Fibroblast of villous mesenchyme (primary cell): ENCODE measurements at regions not wholly inside any gene's neighbourhood (a gene's known extent, or its start where the extent isn't known, plus 50 kb on each side); places are given as distances from the start of the nearest gene placed in this dataset.

Experiments
- DNase-seq: peaks from one replicate; pipeline ENCODE4 v3.0.0-alpha.2; 2010; ENCODE audit warnings: low read depth
- H3K4me3 ChIP-seq: 2 replicates; pipeline ENCODE4 v1.5.1; 2011; ENCODE audit warnings: low read depth, mild to moderate bottlenecking, low read length
- CTCF ChIP-seq: IDR thresholded peaks from 2 replicates; pipeline ENCODE4 v1.5.1; 2012; ENCODE audit warnings: low read depth, mild to moderate bottlenecking, low read length; ENCODE audit not compliant: insufficient read depth

GRCh38 chr10:128429835-128430513, 303.8 kb upstream of the MKI67 start:
- H3K4me3 ChIP-seq: no peak overlapping the region
- DNase-seq: no peak
- TF ChIP-seq CTCF: no peak

GRCh38 chr10:128431083-128431482, 304.9 kb upstream of the MKI67 start:
- no peak for DNase-seq
- no peak overlapping the region for H3K4me3 ChIP-seq
- no peak for TF ChIP-seq CTCF

- no peak overlapping the region for H3K4me3 ChIP-seq
- DNase-seq: no peak
- TF ChIP-seq CTCF: no peak
Measured at GRCh38 chr10:128431506-128431905, 305.3 kb upstream of the MKI67 start.

GRCh38 chr10:128432011-128432410, 305.8 kb upstream of the MKI67 start:
- H3K4me3 ChIP-seq: no peak overlapping the region
- TF ChIP-seq CTCF: no peak
- DNase-seq: no peak

GRCh38 chr10:128432423-128432822, 306.2 kb upstream of the MKI67 start:
- no peak for DNase-seq
- no peak overlapping the region for H3K4me3 ChIP-seq
- TF ChIP-seq CTCF: no peak

- TF ChIP-seq CTCF: no peak
- no peak overlapping the region for H3K4me3 ChIP-seq
- DNase-seq: no peak
Measured at GRCh38 chr10:128435811-128436210, 309.6 kb upstream of the MKI67 start.

GRCh38 chr10:128437786-128438345, 311.6 kb upstream of the MKI67 start:
- no peak for DNase-seq
- TF ChIP-seq CTCF: no peak
- H3K4me3 ChIP-seq: no peak overlapping the region
